RWPE2 (cell line): ENCODE measurements at regions not wholly inside any gene's neighbourhood (a gene's known extent, or its start where the extent isn't known, plus 50 kb on each side); places are given as distances from the start of the nearest gene placed in this dataset.

Source experiments
- ATAC-seq: fragments of 200-7000 bp; cut with Tn5 transposase; 3 replicates; pipeline ENCODE4 v1.9.1; 2021; ENCODE audit warnings: low read depth
- DNase-seq: peaks from one replicate; pipeline ENCODE4 v3.0.0-alpha.2; 2020; ENCODE audit warnings: low spot score
- H3K27ac ChIP-seq: fragments of 450-650 bp; 2 replicates; pipeline ENCODE4 v1.5.1; 2017; ENCODE audit warnings: mild to moderate bottlenecking; ENCODE audit not compliant: poor library complexity, severe bottlenecking
- H3K27me3 ChIP-seq: fragments of 250-450 bp; sonication (Bioruptor Pico); 2 replicates; pipeline ENCODE4 v1.5.1; 2021; ENCODE audit warnings: mild to moderate bottlenecking, moderate library complexity; ENCODE audit not compliant: insufficient read depth, poor library complexity, severe bottlenecking
- H3K36me3 ChIP-seq: fragments of 250-450 bp; sonication (Bioruptor Pico); 2 replicates; pipeline ENCODE4 v1.5.1; 2020; ENCODE audit warnings: low read depth, mild to moderate bottlenecking, moderate library complexity
- H3K4me1 ChIP-seq: fragments of 250-450 bp; sonication (Bioruptor Pico); 2 replicates; pipeline ENCODE4 v1.5.1; 2021; ENCODE audit warnings: mild to moderate bottlenecking, moderate library complexity; ENCODE audit not compliant: insufficient read depth, poor library complexity, severe bottlenecking
- H3K4me3 ChIP-seq: fragments of 250-450 bp; sonication (Bioruptor Pico); 2 replicates; pipeline ENCODE4 v1.5.1; 2021; ENCODE audit warnings: mild to moderate bottlenecking, moderate library complexity; ENCODE audit not compliant: severe bottlenecking
- H3K9me3 ChIP-seq: fragments of 250-450 bp; sonication (Bioruptor Pico); 2 replicates; pipeline ENCODE4 v1.5.1; 2021; ENCODE audit warnings: mild to moderate bottlenecking, moderate library complexity; ENCODE audit not compliant: severe bottlenecking
- CTCF ChIP-seq: fragments of 450-650 bp; IDR thresholded peaks from one replicate; pipeline ENCODE4 v1.5.1; 2017; ENCODE audit warnings: mild to moderate bottlenecking, moderate library complexity; ENCODE audit not compliant: poor library complexity, severe bottlenecking

GRCh38 chr12:67926063-67926462 lies 63.2 kb upstream of the IFNG-AS1 start:
- DNase-seq (no peak), ATAC-seq (no peak)
- no peaks in the 10 kb centered on the region for H3K9me3 ChIP-seq
- H3K4me1 ChIP-seq: peaks cover 12% of the 10 kb centered on the region
- no peaks in the 10 kb centered on the region for H3K36me3 ChIP-seq
- no peak overlapping the region for H3K4me3 ChIP-seq
- no peak for TF ChIP-seq CTCF
- no peaks in the 10 kb centered on the region for H3K27me3 ChIP-seq
- H3K27ac ChIP-seq: no peak overlapping the region

DNA sequence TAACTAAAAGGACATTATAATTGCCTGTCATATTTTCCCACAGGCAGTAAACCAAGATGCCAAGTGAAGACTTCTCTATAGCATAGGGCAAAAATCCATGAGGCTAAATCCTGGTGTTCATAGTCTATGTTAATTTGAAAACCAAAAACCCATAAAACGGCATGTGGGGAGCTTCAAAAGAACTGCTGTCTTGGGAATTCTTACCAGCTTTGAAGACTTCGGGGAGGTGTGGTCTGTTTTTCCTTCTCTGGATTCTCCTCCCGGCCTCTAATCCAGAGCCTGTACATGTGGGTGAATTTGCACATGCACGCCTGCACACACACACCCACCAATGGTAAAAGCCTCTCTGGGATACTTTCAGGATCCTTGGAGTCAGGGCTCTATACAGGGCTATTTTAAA lies 61.9 kb upstream of the IFNG-AS1 start:
- H3K36me3 ChIP-seq: no peaks in the 10 kb centered on the region
- H3K9me3 ChIP-seq: no peaks in the 10 kb centered on the region
- H3K27ac ChIP-seq: no peak overlapping the region
- no peak for TF ChIP-seq CTCF
- ATAC-seq: no peak
- H3K27me3 ChIP-seq: no peaks in the 10 kb centered on the region
- H3K4me3 ChIP-seq: no peak overlapping the region
- no peak for DNase-seq
- peaks cover 6% of the 10 kb centered on the region for H3K4me1 ChIP-seq

DNA sequence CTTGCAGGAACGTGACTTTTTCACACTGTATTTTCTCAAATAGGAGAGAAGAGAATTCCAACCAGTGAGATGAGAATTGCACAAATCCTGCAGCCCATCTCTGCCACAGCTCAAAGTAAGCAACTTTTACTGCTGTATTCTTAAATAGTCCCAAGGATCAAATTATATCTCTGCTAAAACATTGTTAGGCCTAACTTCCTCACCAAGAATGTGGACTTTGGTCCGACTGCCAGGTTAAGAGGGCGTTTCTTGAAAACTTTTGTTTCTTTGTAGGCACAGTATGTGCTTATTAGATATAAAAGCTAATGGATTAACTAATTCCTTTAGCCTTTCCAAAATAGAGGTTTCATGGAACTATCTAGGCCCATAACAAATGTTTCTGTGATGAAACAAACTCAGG lies 61.4 kb upstream of the IFNG-AS1 start:
- Histone ChIP-seq H3K36me3 (no peaks in the 10 kb centered on the region), H3K27me3 (no peaks in the 10 kb centered on the region), H3K4me1 (peaks cover 6% of the 10 kb centered on the region), H3K9me3 (no peaks in the 10 kb centered on the region), H3K27ac (no peak overlapping the region), H3K4me3 (no peak overlapping the region)
- DNase-seq: no peak
- no peak for ATAC-seq
- TF ChIP-seq CTCF: no peak

DNA sequence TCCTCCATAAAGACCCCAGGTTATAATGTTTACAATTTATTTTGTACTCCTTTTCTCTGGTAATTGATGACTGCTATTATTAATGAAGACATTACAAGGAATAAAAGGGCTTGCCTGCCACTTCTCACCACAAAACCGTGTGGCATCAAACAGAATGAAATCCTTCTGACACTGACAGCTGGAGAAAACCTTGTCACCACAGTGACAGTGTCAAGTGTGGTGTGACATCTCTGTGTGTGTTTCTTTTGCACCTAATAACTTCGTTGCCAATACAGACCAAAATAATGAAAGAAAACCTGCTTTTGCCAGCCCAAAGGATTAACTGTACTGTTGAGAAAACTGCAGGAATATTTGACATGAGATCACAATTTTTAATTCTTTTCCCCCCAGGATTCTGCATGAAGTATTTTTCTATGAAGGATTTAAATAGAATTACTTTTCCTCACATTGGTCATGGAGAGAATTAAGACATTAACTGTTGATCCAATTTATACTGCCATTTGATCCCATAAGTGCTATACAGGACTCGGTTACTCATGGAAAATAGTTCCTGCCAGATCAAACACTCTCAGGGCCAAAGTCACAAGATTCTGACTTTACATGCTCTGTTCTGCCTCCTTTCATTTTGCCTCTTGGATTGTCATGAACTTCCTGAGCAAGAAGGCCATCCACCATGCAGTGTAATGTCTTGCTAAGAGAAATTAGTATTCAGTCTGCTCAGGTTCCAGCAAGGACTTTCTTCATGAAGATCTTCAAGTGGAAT lies 60.4 kb upstream of the IFNG-AS1 start:
- Histone ChIP-seq H3K9me3 (no peaks in the 10 kb centered on the region), H3K27me3 (no peaks in the 10 kb centered on the region), H3K4me3 (no peak overlapping the region), H3K4me1 (peaks cover 6% of the 10 kb centered on the region), H3K36me3 (no peaks in the 10 kb centered on the region), H3K27ac (no peak overlapping the region)
- no peak for TF ChIP-seq CTCF
- ATAC-seq: no peak
- DNase-seq: no peak

DNA sequence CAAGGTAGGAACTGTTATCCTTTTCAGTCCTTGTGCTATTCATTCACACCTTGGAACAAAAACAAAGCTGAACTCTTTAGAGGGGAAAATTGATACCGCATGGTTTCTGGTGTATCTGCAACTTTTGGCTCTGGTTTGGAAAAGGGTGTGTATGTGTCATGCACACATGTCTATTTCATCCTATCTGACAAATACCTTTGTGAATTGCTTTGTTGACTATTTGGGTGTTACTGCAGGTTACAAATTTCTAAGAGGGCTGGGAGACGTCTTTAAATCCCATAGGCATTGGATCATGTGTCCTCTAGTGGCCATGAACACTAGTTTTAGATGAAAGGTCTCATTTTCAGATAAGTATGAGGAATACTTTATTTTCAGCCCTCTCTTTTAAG lies 59.9 kb upstream of the IFNG-AS1 start:
- Histone ChIP-seq H3K27ac (no peak overlapping the region), H3K27me3 (no peaks in the 10 kb centered on the region), H3K9me3 (no peaks in the 10 kb centered on the region), H3K4me1 (peaks cover 6% of the 10 kb centered on the region), H3K4me3 (no peak overlapping the region), H3K36me3 (no peaks in the 10 kb centered on the region)
- TF ChIP-seq CTCF: peak; percentile 10
- DNase-seq (no peak), ATAC-seq (peak; percentile 67)
